Stomach smooth muscle (tissue), 2 donors: ENCODE measurements at regions not wholly inside any gene's neighbourhood (a gene's known extent, or its start where the extent isn't known, plus 50 kb on each side); places are given as distances from the start of the nearest gene placed in this dataset.

Source experiments
- H3K27ac ChIP-seq: one replicate; pipeline ENCODE4 v1.7.0; 2013; ENCODE audit warnings: mild to moderate bottlenecking, low read length, inconsistent platforms
- H3K27me3 ChIP-seq, 2 donors: one replicate each; pipeline ENCODE4 v1.7.0; 2013; ENCODE audit warnings: low read length in 2 of 2; ENCODE audit not compliant: insufficient read depth in 2 of 2, control insufficient read depth in 1 of 2
- H3K36me3 ChIP-seq, 2 donors: one replicate each; pipeline ENCODE4 v1.7.0; 2013; ENCODE audit warnings: low read length in 2 of 2; ENCODE audit not compliant: control insufficient read depth in 2 of 2, insufficient read depth in 2 of 2
- H3K4me1 ChIP-seq: one replicate; pipeline ENCODE4 v1.7.0; 2013; ENCODE audit warnings: low read length; ENCODE audit not compliant: control insufficient read depth, insufficient read depth
- H3K4me3 ChIP-seq, 2 donors: one replicate each; pipeline ENCODE4 v1.7.0; 2013; ENCODE audit warnings: low read length in 2 of 2
- H3K9ac ChIP-seq, 2 donors: one replicate each; pipeline ENCODE4 v1.7.0; 2013; ENCODE audit warnings: low read length in 2 of 2, mild to moderate bottlenecking in 1 of 2
- H3K9me3 ChIP-seq, 2 donors: one replicate each; pipeline ENCODE4 v1.7.0; 2013; ENCODE audit warnings: low read length in 2 of 2; ENCODE audit not compliant: control insufficient read depth in 2 of 2
- donor health status: healthy.
- donor health status: Pancreatic carcinoma.

DNA sequence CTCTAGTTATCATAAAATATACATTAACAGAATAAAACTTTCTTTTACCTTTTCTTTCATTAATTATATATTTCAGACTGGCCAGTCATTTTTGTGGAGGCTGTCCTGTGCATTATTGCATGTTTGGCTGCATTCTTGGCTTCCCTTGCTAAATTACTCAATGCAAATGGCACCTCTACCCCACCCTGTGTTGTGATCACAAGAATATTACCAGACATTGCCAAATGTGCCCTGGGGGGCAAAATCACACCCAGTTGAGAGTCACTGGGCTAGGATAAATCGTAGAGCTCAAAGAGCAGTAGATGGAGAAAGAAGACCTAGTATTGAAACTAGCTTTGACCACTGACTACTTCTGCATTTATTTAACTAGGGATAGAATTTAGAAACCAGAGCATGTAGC lies 1257.8 kb upstream of the TENM4 start:
- no peaks in the 10 kb centered on the region for H3K27me3 ChIP-seq
- no peak overlapping the region for H3K9ac ChIP-seq
- H3K27ac ChIP-seq: no peak overlapping the region
- peaks cover 0 to 2% of the 10 kb centered on the region in 2 donors for H3K9me3 ChIP-seq
- H3K36me3 ChIP-seq: no peaks in the 10 kb centered on the region
- H3K4me1 ChIP-seq: no peaks in the 10 kb centered on the region
- no peak overlapping the region for H3K4me3 ChIP-seq

GRCh38 chr11:80694385-80694784 lies 1253.6 kb upstream of the TENM4 start:
- Histone ChIP-seq H3K36me3 (no peaks in the 10 kb centered on the region), H3K27me3 (no peaks in the 10 kb centered on the region), H3K27ac (no peak overlapping the region), H3K4me1 (no peaks in the 10 kb centered on the region), H3K9me3 (no peaks in the 10 kb centered on the region), H3K9ac (no peak overlapping the region), H3K4me3 (no peak overlapping the region)

- no peaks in the 10 kb centered on the region for H3K9me3 ChIP-seq
- H3K27me3 ChIP-seq: no peaks in the 10 kb centered on the region
- H3K4me1 ChIP-seq: no peaks in the 10 kb centered on the region
- H3K9ac ChIP-seq: no peak overlapping the region
- H3K27ac ChIP-seq: no peak overlapping the region
- no peaks in the 10 kb centered on the region for H3K36me3 ChIP-seq
- H3K4me3 ChIP-seq: no peak overlapping the region
Measured at GRCh38 chr11:80687941-80688340, 1247.1 kb upstream of the TENM4 start.

DNA sequence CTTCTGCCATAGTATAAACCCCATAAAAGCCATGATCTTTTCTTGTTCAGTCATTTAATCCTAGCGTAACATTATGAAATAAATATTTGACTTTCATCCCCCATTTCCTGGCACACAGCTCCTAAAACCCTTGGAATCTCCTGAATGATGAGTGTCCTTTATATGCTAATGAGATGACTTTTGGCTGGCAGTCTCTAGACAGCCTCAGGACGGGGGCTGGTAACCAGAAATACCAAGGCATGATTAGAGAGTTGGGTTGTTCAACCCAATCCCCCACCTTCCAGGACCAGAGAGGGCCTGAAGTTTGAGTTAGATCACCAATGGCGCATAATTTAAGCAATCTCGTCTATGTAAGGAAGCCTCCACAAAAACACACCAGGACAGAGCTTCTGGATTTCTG lies 1246.1 kb upstream of the TENM4 start:
- H3K4me3 ChIP-seq: no peak overlapping the region
- no peak overlapping the region for H3K27ac ChIP-seq
- no peaks in the 10 kb centered on the region for H3K27me3 ChIP-seq
- no peaks in the 10 kb centered on the region for H3K9me3 ChIP-seq
- no peaks in the 10 kb centered on the region for H3K36me3 ChIP-seq
- no peaks in the 10 kb centered on the region for H3K4me1 ChIP-seq
- H3K9ac ChIP-seq: no peak overlapping the region

- Histone ChIP-seq H3K4me3 (no peak overlapping the region), H3K9ac (no peak overlapping the region), H3K9me3 (no peaks in the 10 kb centered on the region), H3K36me3 (no peaks in the 10 kb centered on the region), H3K4me1 (no peaks in the 10 kb centered on the region), H3K27me3 (no peaks in the 10 kb centered on the region), H3K27ac (no peak overlapping the region)
Measured at GRCh38 chr11:80673566-80673965, 1232.7 kb upstream of the TENM4 start.

- Histone ChIP-seq H3K9me3 (no peaks in the 10 kb centered on the region), H3K9ac (no peak overlapping the region), H3K36me3 (no peaks in the 10 kb centered on the region), H3K27me3 (no peaks in the 10 kb centered on the region), H3K27ac (no peak overlapping the region), H3K4me1 (no peaks in the 10 kb centered on the region), H3K4me3 (no peak overlapping the region)
Measured at GRCh38 chr11:80669620-80670019, 1228.8 kb upstream of the TENM4 start.

GRCh38 chr11:80668039-80668438 lies 1227.2 kb upstream of the TENM4 start:
- no peaks in the 10 kb centered on the region for H3K4me1 ChIP-seq
- H3K27ac ChIP-seq: no peak overlapping the region
- no peaks in the 10 kb centered on the region for H3K9me3 ChIP-seq
- no peak overlapping the region for H3K9ac ChIP-seq
- no peaks in the 10 kb centered on the region for H3K36me3 ChIP-seq
- no peak overlapping the region for H3K4me3 ChIP-seq
- H3K27me3 ChIP-seq: no peaks in the 10 kb centered on the region

- H3K9ac ChIP-seq: no peak overlapping the region
- H3K9me3 ChIP-seq: no peaks in the 10 kb centered on the region
- no peaks in the 10 kb centered on the region for H3K4me1 ChIP-seq
- H3K4me3 ChIP-seq: no peak overlapping the region
- no peaks in the 10 kb centered on the region for H3K27me3 ChIP-seq
- H3K27ac ChIP-seq: no peak overlapping the region
- no peaks in the 10 kb centered on the region for H3K36me3 ChIP-seq
Measured at GRCh38 chr11:80655834-80656233, 1215.0 kb upstream of the TENM4 start.

DNA sequence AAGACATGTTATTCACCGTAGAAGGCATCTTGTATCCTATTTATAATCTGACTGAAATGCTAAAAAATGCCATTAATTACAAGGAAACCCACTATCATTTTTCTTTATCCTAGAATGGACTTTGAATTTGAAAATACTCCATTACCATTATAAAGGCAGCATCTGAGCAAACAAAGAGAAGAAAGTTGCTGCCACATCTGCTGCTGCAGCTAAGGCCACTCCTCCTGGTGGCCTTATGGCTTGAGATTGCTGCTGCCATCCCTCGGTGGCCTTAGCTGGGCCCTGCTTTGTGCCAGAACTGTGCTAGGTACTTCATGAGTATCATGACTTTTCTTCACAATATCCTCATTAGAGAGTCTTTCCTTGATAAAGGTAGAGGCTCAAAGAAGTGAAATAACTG lies 1210.1 kb upstream of the TENM4 start:
- H3K4me3 ChIP-seq: no peak overlapping the region
- no peak overlapping the region for H3K27ac ChIP-seq
- H3K36me3 ChIP-seq: no peaks in the 10 kb centered on the region
- H3K9ac ChIP-seq: no peak overlapping the region
- H3K27me3 ChIP-seq: no peaks in the 10 kb centered on the region
- H3K4me1 ChIP-seq: no peaks in the 10 kb centered on the region
- H3K9me3 ChIP-seq: no peaks in the 10 kb centered on the region

GRCh38 chr11:80649186-80649585 lies 1208.4 kb upstream of the TENM4 start:
- H3K9ac ChIP-seq: no peak overlapping the region
- no peaks in the 10 kb centered on the region for H3K36me3 ChIP-seq
- H3K27me3 ChIP-seq: no peaks in the 10 kb centered on the region

GRCh38 chr11:80638296-80638695 lies 1197.5 kb upstream of the TENM4 start:
- no peak overlapping the region for H3K9ac ChIP-seq
- H3K36me3 ChIP-seq: no peaks in the 10 kb centered on the region
- no peaks in the 10 kb centered on the region for H3K4me1 ChIP-seq
- H3K4me3 ChIP-seq: no peak overlapping the region
- H3K9me3 ChIP-seq: no peaks in the 10 kb centered on the region
- H3K27me3 ChIP-seq: no peaks in the 10 kb centered on the region
- no peak overlapping the region for H3K27ac ChIP-seq

More at GRCh38 chr11:80649186-80649585, 1208.4 kb upstream of the TENM4 start:
- no peaks in the 10 kb centered on the region for H3K9me3 ChIP-seq
- H3K27ac ChIP-seq: no peak overlapping the region
- no peaks in the 10 kb centered on the region for H3K4me1 ChIP-seq
- H3K4me3 ChIP-seq: no peak overlapping the region

DNA sequence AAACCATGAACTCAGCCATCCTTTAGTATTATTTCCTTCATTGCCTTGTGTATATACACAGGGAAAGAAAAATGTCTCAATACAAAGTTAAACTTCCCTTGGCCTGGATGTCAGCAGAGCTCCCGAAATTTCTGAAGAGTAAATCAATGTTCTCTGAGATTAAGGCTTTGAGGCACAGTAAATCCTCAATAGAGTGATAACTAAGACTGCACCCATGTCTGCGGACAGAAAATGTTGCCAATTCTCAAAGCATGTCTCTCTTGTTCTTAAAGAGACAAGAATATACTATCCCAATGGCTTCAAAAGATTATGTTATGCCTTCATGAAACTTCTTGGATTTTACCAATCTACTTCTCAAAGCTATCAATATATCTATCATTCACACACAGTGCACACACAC lies 1196.7 kb upstream of the TENM4 start:
- Histone ChIP-seq H3K27ac (no peak overlapping the region), H3K36me3 (no peaks in the 10 kb centered on the region), H3K4me3 (no peak overlapping the region), H3K4me1 (no peaks in the 10 kb centered on the region), H3K9me3 (no peaks in the 10 kb centered on the region), H3K27me3 (no peaks in the 10 kb centered on the region), H3K9ac (no peak overlapping the region)
